ENCODE measurements at regions not wholly inside any gene's neighbourhood (a gene's known extent, or its start where the extent isn't known, plus 50 kb on each side); places are given as distances from the start of the nearest gene placed in this dataset.

DNA sequence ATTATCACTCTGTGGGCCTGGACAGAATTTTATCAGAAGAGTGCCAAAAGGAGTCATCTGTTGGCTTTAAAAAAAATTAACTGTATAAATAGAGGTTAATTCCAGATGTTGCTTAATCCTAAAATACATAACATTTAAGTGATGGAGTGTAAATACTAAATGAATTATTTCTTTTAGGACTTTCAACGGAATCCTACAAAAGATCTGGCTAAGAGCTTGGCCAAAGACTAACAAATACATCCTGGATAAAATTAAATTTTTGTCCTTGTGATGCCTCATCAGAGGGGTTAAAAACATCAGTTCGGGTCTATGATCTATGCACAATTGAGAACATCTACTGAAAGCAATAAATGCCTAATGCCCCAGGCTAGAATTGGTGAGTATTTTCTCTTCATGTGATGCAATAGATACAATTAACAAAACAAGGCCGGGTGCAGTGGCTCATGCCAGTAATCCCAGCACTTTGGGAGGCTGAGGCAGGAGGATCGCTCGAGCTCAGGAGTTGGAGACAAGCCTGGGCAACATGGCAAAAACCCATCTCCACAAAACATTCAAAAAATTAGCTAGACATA lies 49.8 kb upstream of the RAP1B start:
- DNase-seq: peak; percentile 41

All from EL (cell line).